GM13976 (cell line): ENCODE measurements at regions not wholly inside any gene's neighbourhood (a gene's known extent, or its start where the extent isn't known, plus 50 kb on each side); places are given as distances from the start of the nearest gene placed in this dataset.

Experiments used
- DNase-seq: peaks from one replicate; pipeline ENCODE4 v3.0.0; 2012; ENCODE audit warnings: low spot score
- CTCF ChIP-seq: IDR thresholded peaks from 2 replicates; pipeline ENCODE4 v1.5.1; 2012; ENCODE audit warnings: borderline replicate concordance, mild to moderate bottlenecking; ENCODE audit not compliant: insufficient read depth; ENCODE audit errors: extremely low read depth, missing control alignments, control extremely low read depth
- in situ Hi-C: fragments of 300-500 bp; cut with MboI; formaldehyde crosslinking; loops from one replicate; pipeline ENCODE4 v1.12.0; 2022; ENCODE audit warnings: low sequenced_read_pairs, mixed read lengths, inconsistent platforms; ENCODE audit not compliant: unreplicated experiment

DNA sequence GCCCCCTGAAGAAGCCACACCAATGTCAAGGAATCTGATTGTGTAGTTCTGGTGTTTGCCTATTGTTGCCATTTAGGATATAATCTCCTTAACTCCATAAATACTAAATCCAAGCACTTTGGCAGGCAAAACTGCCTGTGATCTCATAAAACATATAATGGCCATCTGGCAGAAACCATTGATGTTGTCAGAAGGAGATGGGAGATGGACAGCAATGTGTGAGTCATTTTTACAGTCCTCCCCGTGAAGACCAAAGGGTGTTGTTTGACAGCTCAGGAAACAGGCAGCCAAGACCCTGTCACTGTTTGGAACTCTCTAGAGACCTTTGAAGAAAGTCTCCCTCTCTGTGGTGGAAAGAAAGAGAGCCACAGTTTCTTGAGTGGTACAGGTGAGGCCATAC lies 454.1 kb downstream of the HS3ST3B1 start:
- no peak for DNase-seq
- in situ Hi-C loops, result no loop called here

GRCh38 chr17:14753383-14753782 lies 452.5 kb downstream of the HS3ST3B1 start:
- in situ Hi-C loops, result no loop called here
- TF ChIP-seq CTCF, result no peak
- DNase-seq, result no peak

More for the DNA sequence above, 454.1 kb downstream of the HS3ST3B1 start:
- no peak for TF ChIP-seq CTCF

- TF ChIP-seq CTCF, result no peak
- in situ Hi-C loops, result no loop called here
- DNase-seq, result no peak
Measured at GRCh38 chr17:14752011-14752410, 451.1 kb downstream of the HS3ST3B1 start.

DNA sequence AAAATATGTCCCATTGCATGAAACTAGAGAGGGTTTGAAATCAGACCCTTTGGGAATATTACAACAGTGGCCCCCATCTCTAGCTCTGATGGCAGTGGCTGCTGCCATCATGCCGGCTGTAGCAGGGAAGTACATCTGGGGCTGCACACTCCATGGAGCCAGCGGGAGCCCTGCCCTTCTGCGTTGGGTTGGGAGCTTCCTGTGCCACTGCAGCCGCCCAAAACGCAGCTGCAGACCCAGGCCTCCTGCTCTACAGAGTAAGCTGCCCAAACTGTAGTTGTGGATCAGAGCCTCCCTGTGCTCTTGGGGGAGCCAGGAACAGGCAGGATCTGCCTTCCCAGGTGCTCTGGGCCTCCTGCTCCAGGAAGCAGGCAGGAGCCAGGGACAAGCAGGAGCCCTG lies 450.0 kb downstream of the HS3ST3B1 start:
- in situ Hi-C loops, result no loop called here
- no peak for TF ChIP-seq CTCF

GRCh38 chr17:14749269-14749668 lies 448.4 kb downstream of the HS3ST3B1 start:
- no peak for TF ChIP-seq CTCF
- in situ Hi-C loops, result no loop called here
- DNase-seq, result no peak

More for the DNA sequence above, 450.0 kb downstream of the HS3ST3B1 start:
- no peak for DNase-seq

GRCh38 chr17:14748036-14748710 lies 447.3 kb downstream of the HS3ST3B1 start:
- TF ChIP-seq CTCF, result no peak
- peak; percentile 38 for DNase-seq
- in situ Hi-C loops, result no loop called here
